ENCODE measurements at regions not wholly inside any gene's neighbourhood (a gene's known extent, or its start where the extent isn't known, plus 50 kb on each side); places are given as distances from the start of the nearest gene placed in this dataset.

- no peak for DNase-seq (ENCODE audit: low read depth, low spot score)
Observed at GRCh38 chr1:243916160-243916559, 66.1 kb upstream of the AKT3 start.

DNA sequence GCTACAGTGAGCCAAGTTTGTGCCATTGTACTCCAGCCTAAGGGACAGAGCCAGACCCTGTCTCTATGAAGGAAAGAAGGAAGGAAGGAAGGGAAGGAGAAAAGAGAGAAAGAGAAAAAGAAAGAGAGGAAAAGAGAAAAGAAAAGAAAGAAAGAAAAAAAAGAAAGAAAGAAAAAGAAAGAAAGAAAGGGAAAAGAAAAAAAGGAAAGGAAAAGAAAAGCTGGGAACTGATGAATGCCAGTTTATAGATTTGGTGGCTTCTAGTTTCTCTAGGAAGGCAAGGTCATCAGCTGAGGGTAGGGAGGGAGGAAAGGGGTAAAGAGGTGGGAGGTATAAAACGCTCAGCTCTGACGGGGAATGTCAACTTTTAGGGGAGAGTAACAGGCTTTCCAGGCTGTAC is 62.3 kb upstream of the AKT3 start:
- DNase-seq (ENCODE audit: low read depth, low spot score), result no peak

- no peak for DNase-seq (ENCODE audit: low read depth, low spot score)
Observed at GRCh38 chr1:243910607-243911006, 60.6 kb upstream of the AKT3 start.

DNA sequence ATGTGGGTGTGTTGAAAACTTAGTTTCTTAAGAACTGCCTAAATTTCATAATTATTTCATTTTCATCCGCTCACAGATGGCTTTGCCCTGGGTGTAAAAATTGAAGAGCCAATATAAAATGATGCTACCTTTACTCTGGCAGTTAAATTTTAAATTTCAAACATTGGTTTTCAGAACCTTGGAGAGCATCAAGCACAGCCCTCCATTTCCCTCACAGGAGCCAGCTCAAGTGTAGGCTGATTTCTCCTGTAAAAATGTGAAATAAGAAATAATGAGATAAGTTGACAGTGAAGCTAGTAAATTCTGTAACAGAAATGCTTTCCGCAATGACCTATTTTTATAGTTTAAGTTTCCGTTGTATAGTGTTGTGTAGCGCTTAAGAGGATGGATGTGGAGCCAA is 53.9 kb upstream of the AKT3 start:
- no peak for DNase-seq (ENCODE audit: low read depth, low spot score)

GRCh38 chr1:243903041-243903440 is 53.0 kb upstream of the AKT3 start:
- DNase-seq (ENCODE audit: low read depth, low spot score), result no peak

DNA sequence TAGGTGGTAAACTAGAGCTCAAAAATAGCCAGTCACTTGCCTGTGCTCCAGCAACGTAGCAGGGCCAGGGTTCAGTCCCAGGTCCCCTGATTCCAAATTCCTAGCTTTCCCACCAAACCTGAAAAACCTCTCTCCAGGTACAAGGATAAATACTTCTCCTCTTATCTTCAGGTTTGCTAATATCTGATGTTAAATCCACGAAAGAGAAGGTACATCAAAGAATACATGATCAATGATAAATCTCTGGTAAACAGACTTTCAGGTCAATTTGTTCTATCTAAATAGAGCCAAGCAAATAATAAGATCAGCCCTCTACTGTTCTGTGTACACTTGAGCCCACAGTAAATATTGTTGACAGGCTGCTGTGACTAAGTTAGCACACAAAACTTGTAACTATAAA is 52.1 kb upstream of the AKT3 start:
- DNase-seq (ENCODE audit: low read depth, low spot score), result no peak

Data from brain pericyte (primary cell).